HL-60 (cell line): ENCODE measurements at regions not wholly inside any gene's neighbourhood (a gene's known extent, or its start where the extent isn't known, plus 50 kb on each side); places are given as distances from the start of the nearest gene placed in this dataset.

Experiments used
- GABPA ChIP-seq: IDR thresholded peaks from 2 replicates; pipeline ENCODE4 v1.6.1; 2012; ENCODE audit warnings: low read depth
- POLR2AphosphoS5 ChIP-seq: IDR thresholded peaks from 2 replicates; pipeline ENCODE4 v1.6.1; 2012; ENCODE audit warnings: low read depth
- REST ChIP-seq: IDR thresholded peaks from 2 replicates; pipeline ENCODE4 v1.6.1; 2012; ENCODE audit warnings: low read depth; ENCODE audit not compliant: insufficient replicate concordance
- SPI1 ChIP-seq: IDR thresholded peaks from 2 replicates; pipeline ENCODE4 v1.6.1; 2012; ENCODE audit warnings: low read depth, mild to moderate bottlenecking, borderline replicate concordance
- TF ChIP-seq, protein P1 (sequence below): IDR thresholded peaks from one replicate; pipeline ENCODE4 v1.5.1; 2011; ENCODE audit warnings: low read length, control low read depth, inconsistent platforms; ENCODE audit not compliant: insufficient read depth

- TF ChIP-seq, protein P1, sequence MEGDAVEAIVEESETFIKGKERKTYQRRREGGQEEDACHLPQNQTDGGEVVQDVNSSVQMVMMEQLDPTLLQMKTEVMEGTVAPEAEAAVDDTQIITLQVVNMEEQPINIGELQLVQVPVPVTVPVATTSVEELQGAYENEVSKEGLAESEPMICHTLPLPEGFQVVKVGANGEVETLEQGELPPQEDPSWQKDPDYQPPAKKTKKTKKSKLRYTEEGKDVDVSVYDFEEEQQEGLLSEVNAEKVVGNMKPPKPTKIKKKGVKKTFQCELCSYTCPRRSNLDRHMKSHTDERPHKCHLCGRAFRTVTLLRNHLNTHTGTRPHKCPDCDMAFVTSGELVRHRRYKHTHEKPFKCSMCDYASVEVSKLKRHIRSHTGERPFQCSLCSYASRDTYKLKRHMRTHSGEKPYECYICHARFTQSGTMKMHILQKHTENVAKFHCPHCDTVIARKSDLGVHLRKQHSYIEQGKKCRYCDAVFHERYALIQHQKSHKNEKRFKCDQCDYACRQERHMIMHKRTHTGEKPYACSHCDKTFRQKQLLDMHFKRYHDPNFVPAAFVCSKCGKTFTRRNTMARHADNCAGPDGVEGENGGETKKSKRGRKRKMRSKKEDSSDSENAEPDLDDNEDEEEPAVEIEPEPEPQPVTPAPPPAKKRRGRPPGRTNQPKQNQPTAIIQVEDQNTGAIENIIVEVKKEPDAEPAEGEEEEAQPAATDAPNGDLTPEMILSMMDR, result no peak
- TF ChIP-seq POLR2AphosphoS5 (no peak), REST (no peak), SPI1 (no peak), GABPA (no peak)
These were observed 50.0 kb upstream of the CLCN4 start for GRCh38 chrX:10106806-10107205.
